Heart left ventricle (tissue), 16 donors: ENCODE measurements at regions not wholly inside any gene's neighbourhood (a gene's known extent, or its start where the extent isn't known, plus 50 kb on each side); places are given as distances from the start of the nearest gene placed in this dataset.

ENCODE experiments used
- ATAC-seq, 4 donors: fragments of 200-7000 bp; cut with Tn5 transposase; one replicate each; pipeline ENCODE4 v1.9.1; 2020 to 2022; ENCODE audit warnings: moderate library complexity in 4 of 4, mild to moderate bottlenecking in 3 of 4, moderate number of reproducible peaks in 1 of 4
- DNase-seq, 5 donors: peaks; one replicate each; pipeline ENCODE4 v3.0.0-alpha.2; 2020
- H3K27ac ChIP-seq, 12 donors: fragments of 200-600 bp; sonication (generic) in 4 of 12; one replicate each; pipeline versions ENCODE4 v1.5.0 to v1.8.0; 2016 to 2022; ENCODE audit warnings: mild to moderate bottlenecking in 2 of 12
- H3K27me3 ChIP-seq, 9 donors: fragments of 200-600 bp; sonication (generic) in 2 of 9; one replicate each; pipeline versions ENCODE4 v1.5.1 to v1.8.0; 2016 to 2022; ENCODE audit warnings: mild to moderate bottlenecking in 3 of 9
- H3K36me3 ChIP-seq, 9 donors: fragments of 200-600 bp; sonication (generic) in 2 of 9; one replicate each; pipeline versions ENCODE4 v1.5.0 to v1.8.0; 2018 to 2022; ENCODE audit warnings: mild to moderate bottlenecking in 2 of 9
- H3K4me1 ChIP-seq, 12 donors: fragments of 200-600 bp; sonication (generic) in 4 of 12; one replicate each; pipeline versions ENCODE4 v1.5.0 to v1.8.0; 2016 to 2022; ENCODE audit warnings: mild to moderate bottlenecking in 3 of 12
- H3K4me3 ChIP-seq, 12 donors: fragments of 200-600 bp; sonication (generic) in 4 of 12; one replicate each; pipeline versions ENCODE4 v1.5.0 to v1.8.0; 2017 to 2022; ENCODE audit warnings: mild to moderate bottlenecking in 9 of 12, moderate library complexity in 4 of 12
- H3K9me3 ChIP-seq, 12 donors: fragments of 200-600 bp; sonication (generic) in 4 of 12; one replicate each; pipeline versions ENCODE4 v1.5.0 to v1.8.0; 2016 to 2022; ENCODE audit warnings: mild to moderate bottlenecking in 1 of 12
- CTCF ChIP-seq, 12 donors: fragments of 200-600 bp; sonication (generic) in 4 of 12; IDR thresholded peaks; one replicate each; pipeline versions ENCODE4 v1.5.0 to v1.8.0; 2018 to 2022; ENCODE audit warnings: antibody characterized with exemption in 12 of 12, mild to moderate bottlenecking in 5 of 12
- POLR2A ChIP-seq, 2 donors: fragments of 450-650 bp; IDR thresholded peaks; one replicate each; pipeline ENCODE4 v1.6.1; 2017; ENCODE audit warnings: antibody characterized with exemption in 2 of 2, mild to moderate bottlenecking in 2 of 2, moderate library complexity in 2 of 2
- WGBS, 4 donors: extraction: QIAGEN DNeasy Blood & Tissue Kit in 2 of 4; methylation state at CpG; one replicate each; pipeline versions ENCODE4 v1.1.5 to v1.1.7; 2013 to 2018; 5-methylcytosine and 5-hydroxymethylcytosine counted together
- intact Hi-C, 10 donors: fragments of 100-400 bp; cut with DNase I; formaldehyde crosslinking; loops; one replicate each; pipeline versions ENCODE4 v1.11.1 to v1.14.2; 2022
- donor health status: ischemic (EF 13 %, LVEDD 7.1; RV severe dilation, severe dysfunction).
- donor health status: healthy with polysubstance abuse.
- donor health status: DM: no; HTN: yes; CAD: no.
- donor health status: DM: no; HTN: no; CAD: no.
- donor health status: ischemic (EF 25% LVEDD 6.9; RV normal size, moderate dysfunction).
- donor health status: ischemic (EF 25% LVEDD 5.7; RV mildly dilated, moderate dysfunction).
- donor health status: healthy.
- donor health status: DM: yes; HTN: yes; CAD: no.
- donor health status: ischemic (EF 35%, LVEDD 5.7; RV mildly dilated, moderate dysfunction).
- donor health status: nonischemic (EF 11% LVEDD 7.7; RV severe dilation, severe dysfunction).
- donor health status: DM: yes; HTN: yes; CAD: no.
- donor health status: PGD.
- donor health status: ischemic (EF 29% LVEDD 5.4; RV normal size, mild dysfunction).
- donor health status: nonischemic (EF 23%, LVEDD 6.1; RV moderate dilation, normal function).

DNA sequence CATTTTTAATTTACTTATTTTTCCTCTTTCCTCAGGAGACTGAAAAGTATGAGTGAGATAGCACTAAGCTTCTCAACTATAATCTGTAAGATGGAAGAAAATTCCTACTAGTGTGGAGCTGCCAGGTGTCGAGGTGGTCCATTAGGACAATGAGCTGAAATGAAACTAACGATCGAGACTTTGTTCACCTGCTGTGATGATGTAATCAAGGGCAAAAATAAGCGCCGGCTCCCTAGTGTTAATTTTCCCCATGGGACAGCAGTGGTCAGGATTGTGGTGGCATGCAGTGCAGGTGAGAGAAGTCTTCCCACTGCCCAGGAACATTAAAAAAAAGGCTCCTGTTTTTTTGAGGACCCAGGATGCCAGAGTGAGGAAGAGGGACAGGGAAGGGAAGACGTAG lies 859.1 kb upstream of the GCFC2 start:
- Histone ChIP-seq H3K27me3 (no peaks in the 10 kb centered on the region), H3K4me3 (no peak overlapping the region), H3K27ac (no peak overlapping the region), H3K36me3 (no peaks in the 10 kb centered on the region), H3K4me1 (no peaks in the 10 kb centered on the region), H3K9me3 (no peaks in the 10 kb centered on the region)
- intact Hi-C loops: no loop called here
- DNase-seq (no peak), ATAC-seq (no peak)
- TF ChIP-seq CTCF (IDR thresholded peaks at IDR 0.05) (no peak), POLR2A (IDR thresholded peaks at IDR 0.05) (no peak)
- WGBS, 4 donors: 54 to 67% (median 55%) methylated on average over 6 of the region's 6 CpGs

- 77 to 81% (median 79%) methylated on average over 5 of the region's 5 CpGs for WGBS, 4 donors
- intact Hi-C loops: no loop called here
- DNase-seq (no peak), ATAC-seq (no peak)
- no peak overlapping the region for H3K4me3 ChIP-seq
- H3K27me3 ChIP-seq: no peaks in the 10 kb centered on the region
- no peaks in the 10 kb centered on the region for H3K36me3 ChIP-seq
- H3K9me3 ChIP-seq: no peaks in the 10 kb centered on the region
- H3K27ac ChIP-seq: no peak overlapping the region
- no peaks in the 10 kb centered on the region for H3K4me1 ChIP-seq
- TF ChIP-seq CTCF (IDR thresholded peaks at IDR 0.05) (no peak), POLR2A (IDR thresholded peaks at IDR 0.05) (no peak)
Measured at GRCh38 chr2:76567478-76567877, 856.8 kb upstream of the GCFC2 start.

- 68 to 71% (median 69%) methylated on average over 2 of the region's 2 CpGs for WGBS, 4 donors
- TF ChIP-seq POLR2A (IDR thresholded peaks at IDR 0.05): no peak
- TF ChIP-seq CTCF (IDR thresholded peaks at IDR 0.05): no peak
- Histone ChIP-seq H3K4me1 (no peaks in the 10 kb centered on the region), H3K9me3 (peaks cover 0 to 5% (median 0%) of the 10 kb centered on the region in 12 donors), H3K27ac (no peak overlapping the region), H3K27me3 (no peaks in the 10 kb centered on the region), H3K36me3 (no peaks in the 10 kb centered on the region), H3K4me3 (no peak overlapping the region)
- DNase-seq (no peak), ATAC-seq (no peak)
- intact Hi-C loops: no loop called here
Measured at GRCh38 chr2:76564734-76565133, 854.0 kb upstream of the GCFC2 start.

DNA sequence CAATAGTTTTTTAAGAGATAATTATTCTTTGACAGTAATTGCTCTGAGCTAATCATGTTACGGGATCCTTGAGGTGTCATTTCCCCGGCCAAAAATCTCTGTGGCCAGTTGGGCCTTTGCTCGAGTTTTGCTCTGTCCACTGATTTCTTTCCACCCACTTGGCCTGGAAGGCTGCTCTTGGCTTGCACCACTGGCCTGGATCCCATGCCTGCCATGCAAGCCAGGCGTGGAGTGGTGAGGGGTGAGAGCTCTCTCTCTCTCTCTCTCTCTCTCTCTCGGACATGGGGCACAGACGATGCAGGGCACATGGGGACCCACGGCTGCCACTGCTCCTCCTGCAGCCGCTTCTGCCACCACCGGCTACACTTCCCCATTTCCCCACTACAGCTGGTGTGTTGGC lies 853.0 kb upstream of the GCFC2 start:
- peaks cover 0 to 5% (median 0%) of the 10 kb centered on the region in 12 donors for H3K9me3 ChIP-seq
- intact Hi-C loops: no loop called here
- no peak for ATAC-seq
- TF ChIP-seq CTCF (IDR thresholded peaks at IDR 0.05) (no peak), POLR2A (IDR thresholded peaks at IDR 0.05) (no peak)
- DNase-seq: peak in 2 of 5 donors; percentile 7 to 22
- H3K36me3 ChIP-seq: no peaks in the 10 kb centered on the region
- H3K27ac ChIP-seq: no peak overlapping the region
- H3K27me3 ChIP-seq: no peaks in the 10 kb centered on the region
- no peak overlapping the region for H3K4me3 ChIP-seq
- H3K4me1 ChIP-seq: no peaks in the 10 kb centered on the region
- WGBS, 4 donors: 79 to 90% (median 85%) methylated on average over 9 of the region's 9 CpGs
